SK-N-SH treated with all-trans-retinoic acid at 6 μM for 48 hours (cell line): ENCODE measurements at regions not wholly inside any gene's neighbourhood (a gene's known extent, or its start where the extent isn't known, plus 50 kb on each side); places are given as distances from the start of the nearest gene placed in this dataset.

Source experiments
- ATAC-seq: fragments of 200-7000 bp; cut with Tn5 transposase; 3 replicates; pipeline ENCODE4 v1.9.1; 2020; ENCODE audit warnings: mild to moderate bottlenecking, moderate library complexity
- ARNTL ChIP-seq: fragments of 450-650 bp; formaldehyde crosslinking; IDR thresholded peaks from 2 replicates; pipeline ENCODE4 v1.5.0; 2020; ENCODE audit warnings: low read depth, mild to moderate bottlenecking, moderate library complexity, borderline replicate concordance
- CSDC2 ChIP-seq: fragments of 250-450 bp; sonication (Bioruptor Pico); IDR thresholded peaks from 2 replicates; pipeline ENCODE4 v1.5.0; 2020; ENCODE audit warnings: mild to moderate bottlenecking, moderate library complexity
- CSRNP3 ChIP-seq: fragments of 250-450 bp; sonication (Bioruptor Pico); IDR thresholded peaks from 2 replicates; pipeline ENCODE4 v1.5.1; 2021; ENCODE audit warnings: mild to moderate bottlenecking, moderate library complexity
- ESRRG ChIP-seq: fragments of 250-450 bp; sonication (Bioruptor Pico); IDR thresholded peaks from 2 replicates; pipeline ENCODE4 v1.6.1; 2021; ENCODE audit warnings: mild to moderate bottlenecking
- GLIS3 ChIP-seq: fragments of 250-450 bp; sonication (Bioruptor Pico); IDR thresholded peaks from 2 replicates; pipeline ENCODE4 v1.5.0; 2020; ENCODE audit warnings: mild to moderate bottlenecking, moderate library complexity
- ISL1 ChIP-seq: fragments of 250-450 bp; sonication (Bioruptor Pico); IDR thresholded peaks from 2 replicates; pipeline ENCODE4 v2.1.2; 2022; ENCODE audit warnings: mild to moderate bottlenecking, moderate library complexity
- OSR1 ChIP-seq: fragments of 250-450 bp; sonication (Bioruptor Pico); IDR thresholded peaks from 2 replicates; pipeline ENCODE4 v1.8.0; 2022; ENCODE audit warnings: moderate library complexity, mild to moderate bottlenecking, inconsistent platforms
- PATZ1 ChIP-seq: fragments of 250-450 bp; sonication (Bioruptor Pico); IDR thresholded peaks from 2 replicates; pipeline ENCODE4 v1.8.0; 2020; ENCODE audit warnings: mild to moderate bottlenecking, moderate library complexity, borderline replicate concordance
- POU6F1 ChIP-seq: fragments of 250-450 bp; sonication (Bioruptor Pico); IDR thresholded peaks from 2 replicates; pipeline ENCODE4 v1.8.0; 2021; ENCODE audit warnings: low read depth, mild to moderate bottlenecking, moderate library complexity, borderline replicate concordance
- PPARA ChIP-seq: fragments of 250-450 bp; sonication (Bioruptor Pico); IDR thresholded peaks from 2 replicates; pipeline ENCODE4 v1.5.0; 2020; ENCODE audit warnings: mild to moderate bottlenecking, borderline replicate concordance
- RARB ChIP-seq: fragments of 250-450 bp; sonication (Bioruptor Pico); IDR thresholded peaks from 2 replicates; pipeline ENCODE4 v1.8.0; 2021; ENCODE audit warnings: mild to moderate bottlenecking, moderate library complexity
- SNAI2 ChIP-seq: fragments of 250-450 bp; sonication (Bioruptor Pico); IDR thresholded peaks from 2 replicates; pipeline ENCODE4 v1.5.0; 2020; ENCODE audit warnings: mild to moderate bottlenecking, moderate library complexity
- TCF4 ChIP-seq: fragments of 250-450 bp; sonication (Bioruptor Pico); IDR thresholded peaks from 2 replicates; pipeline ENCODE4 v1.8.0; 2021; ENCODE audit warnings: mild to moderate bottlenecking, moderate library complexity, borderline replicate concordance
- TOX ChIP-seq: fragments of 250-450 bp; sonication (Bioruptor Pico); IDR thresholded peaks from 2 replicates; pipeline ENCODE4 v1.8.0; 2021; ENCODE audit warnings: mild to moderate bottlenecking, moderate library complexity, borderline replicate concordance
- TSHZ2 ChIP-seq: fragments of 250-450 bp; sonication (Bioruptor Pico); IDR thresholded peaks from 2 replicates; pipeline ENCODE4 v1.5.0; 2020; ENCODE audit warnings: mild to moderate bottlenecking, moderate library complexity
- ZC3H10 ChIP-seq: fragments of 250-450 bp; sonication (Bioruptor Pico); IDR thresholded peaks from 2 replicates; pipeline ENCODE4 v1.5.1; 2021; ENCODE audit warnings: mild to moderate bottlenecking, moderate library complexity
- ZFP3 ChIP-seq: fragments of 250-450 bp; sonication (Bioruptor Pico); IDR thresholded peaks from 2 replicates; pipeline ENCODE4 v1.5.0; 2020; ENCODE audit warnings: mild to moderate bottlenecking, moderate library complexity
- ZFP30 ChIP-seq: fragments of 450-650 bp; formaldehyde crosslinking; IDR thresholded peaks from 2 replicates; pipeline ENCODE4 v1.5.0; 2022; ENCODE audit warnings: mild to moderate bottlenecking, moderate library complexity
- ZNF565 ChIP-seq: fragments of 450-650 bp; formaldehyde crosslinking; conservative IDR thresholded peaks from 2 replicates; pipeline ENCODE4 v1.5.0; 2020; ENCODE audit warnings: low read depth, mild to moderate bottlenecking, moderate library complexity
- ZNF70 ChIP-seq: fragments of 450-650 bp; formaldehyde crosslinking; IDR thresholded peaks from 2 replicates; pipeline ENCODE4 v1.5.0; 2020; ENCODE audit warnings: mild to moderate bottlenecking, moderate library complexity
- ZNF8 ChIP-seq: fragments of 450-650 bp; formaldehyde crosslinking; IDR thresholded peaks from 2 replicates; pipeline ENCODE4 v1.5.0; 2020; ENCODE audit warnings: mild to moderate bottlenecking, moderate library complexity

GRCh38 chr12:126243814-126244440 is 1178.7 kb downstream of the AACS start:
- TF ChIP-seq TOX (no peak), CSDC2 (CRISPR knock-in tag) (no peak)
- TF ChIP-seq, all 23 proteins: peak for 0
- ATAC-seq, result no peak

- TF ChIP-seq ZC3H10 (CRISPR knock-in tag), result no peak
- no peak for TF ChIP-seq PATZ1
- no peak for TF ChIP-seq TCF4 (CRISPR knock-in tag)
- no peak for TF ChIP-seq ZNF70 (CRISPR knock-in tag)
- no peak for TF ChIP-seq ZNF8
- TF ChIP-seq RARB, result no peak
- TF ChIP-seq GLIS3 (CRISPR knock-in tag), result no peak
- TF ChIP-seq TOX, result no peak
- TF ChIP-seq SNAI2 (CRISPR knock-in tag), result no peak
- no peak for TF ChIP-seq ZFP30
- TF ChIP-seq CSRNP3, result no peak
- no peak for TF ChIP-seq ISL1 (CRISPR knock-in tag)
- TF ChIP-seq OSR1 (CRISPR knock-in tag), result no peak
Observed at GRCh38 chr12:126247936-126248335, 1182.7 kb downstream of the AACS start.

GRCh38 chr12:126248871-126249403 is 1183.7 kb downstream of the AACS start:
- TF ChIP-seq POU6F1 (CRISPR knock-in tag), result no peak
- no peak for TF ChIP-seq OSR1 (CRISPR knock-in tag)
- no peak for TF ChIP-seq ESRRG
- no peak for TF ChIP-seq ZNF8
- TF ChIP-seq PATZ1, result no peak
- TF ChIP-seq ZFP3 (CRISPR knock-in tag), result no peak
- no peak for TF ChIP-seq ZNF565 (CRISPR knock-in tag)
- TF ChIP-seq CSDC2 (CRISPR knock-in tag), result no peak
- TF ChIP-seq, all 23 proteins: peak for 0
- no peak for ATAC-seq

More at GRCh38 chr12:126247936-126248335, 1182.7 kb downstream of the AACS start:
- no peak for ATAC-seq

GRCh38 chr12:126258190-126258589 is 1193.0 kb downstream of the AACS start:
- no peak for ATAC-seq
- TF ChIP-seq PPARA, result no peak
- TF ChIP-seq ZNF8, result no peak
- no peak for TF ChIP-seq TSHZ2
- TF ChIP-seq ZNF70 (CRISPR knock-in tag), result no peak
- no peak for TF ChIP-seq ARNTL
- TF ChIP-seq ZFP30, result no peak
- TF ChIP-seq ESRRG, result no peak
